Retinal pigment epithelial cell (primary cell): ENCODE measurements at regions not wholly inside any gene's neighbourhood (a gene's known extent, or its start where the extent isn't known, plus 50 kb on each side); places are given as distances from the start of the nearest gene placed in this dataset.

Experiments used
- DNase-seq: peaks from one replicate; pipeline ENCODE4 v3.0.0-alpha.2; 2010; ENCODE audit warnings: low read depth
- H3K4me3 ChIP-seq: 2 replicates; pipeline ENCODE4 v1.5.1; 2011; ENCODE audit warnings: mild to moderate bottlenecking, low read length, control low read depth, moderate library complexity
- TF ChIP-seq, protein P1 (sequence below): conservative IDR thresholded peaks from 2 replicates; pipeline ENCODE4 v1.5.1; 2011; ENCODE audit warnings: low read depth, low read length, control low read depth, inconsistent platforms

DNA sequence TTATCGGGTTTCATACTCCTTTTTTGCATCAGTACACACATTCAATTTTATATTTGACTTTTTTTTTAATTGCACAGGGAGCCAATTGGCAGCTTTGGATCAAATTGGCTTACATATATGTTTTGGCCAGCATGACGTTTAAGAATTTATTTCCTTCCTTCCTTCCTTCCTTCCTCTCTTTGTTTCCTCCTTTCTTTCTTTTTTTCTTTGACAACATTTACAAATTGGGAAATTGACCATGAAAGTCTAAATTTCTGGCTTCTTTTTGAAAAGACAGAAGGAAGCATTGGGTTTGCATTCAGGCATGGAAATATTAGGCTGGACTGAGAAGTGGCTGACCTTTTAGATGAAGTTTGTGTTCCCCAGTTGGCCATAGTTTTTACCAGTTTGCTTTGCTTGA is 103.4 kb upstream of the IGSF10 start:
- no peak for DNase-seq
- TF ChIP-seq, protein P1, sequence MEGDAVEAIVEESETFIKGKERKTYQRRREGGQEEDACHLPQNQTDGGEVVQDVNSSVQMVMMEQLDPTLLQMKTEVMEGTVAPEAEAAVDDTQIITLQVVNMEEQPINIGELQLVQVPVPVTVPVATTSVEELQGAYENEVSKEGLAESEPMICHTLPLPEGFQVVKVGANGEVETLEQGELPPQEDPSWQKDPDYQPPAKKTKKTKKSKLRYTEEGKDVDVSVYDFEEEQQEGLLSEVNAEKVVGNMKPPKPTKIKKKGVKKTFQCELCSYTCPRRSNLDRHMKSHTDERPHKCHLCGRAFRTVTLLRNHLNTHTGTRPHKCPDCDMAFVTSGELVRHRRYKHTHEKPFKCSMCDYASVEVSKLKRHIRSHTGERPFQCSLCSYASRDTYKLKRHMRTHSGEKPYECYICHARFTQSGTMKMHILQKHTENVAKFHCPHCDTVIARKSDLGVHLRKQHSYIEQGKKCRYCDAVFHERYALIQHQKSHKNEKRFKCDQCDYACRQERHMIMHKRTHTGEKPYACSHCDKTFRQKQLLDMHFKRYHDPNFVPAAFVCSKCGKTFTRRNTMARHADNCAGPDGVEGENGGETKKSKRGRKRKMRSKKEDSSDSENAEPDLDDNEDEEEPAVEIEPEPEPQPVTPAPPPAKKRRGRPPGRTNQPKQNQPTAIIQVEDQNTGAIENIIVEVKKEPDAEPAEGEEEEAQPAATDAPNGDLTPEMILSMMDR, result no peak
- H3K4me3 ChIP-seq, result no peak overlapping the region

DNA sequence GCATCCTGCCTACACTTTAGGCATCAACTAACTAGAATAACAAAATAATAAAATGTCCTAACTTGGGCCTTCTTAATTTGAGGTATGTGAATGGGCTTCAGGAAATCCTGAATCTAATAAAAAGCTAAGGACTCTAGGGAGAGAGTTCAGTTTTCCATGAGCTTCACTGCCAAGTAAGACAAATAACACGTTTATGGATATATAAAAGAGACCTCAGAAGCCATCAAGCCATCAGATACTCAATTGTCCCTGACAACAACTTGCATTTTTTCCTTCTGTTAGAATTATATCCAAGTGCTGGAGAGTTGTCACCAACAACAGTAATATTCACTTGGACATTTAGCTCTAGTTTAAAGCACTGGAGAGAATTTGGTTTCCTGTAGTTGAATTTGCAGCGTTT is 102.4 kb upstream of the IGSF10 start:
- TF ChIP-seq, protein P1, result no peak
- no peak for DNase-seq
- H3K4me3 ChIP-seq, result no peak overlapping the region

DNA sequence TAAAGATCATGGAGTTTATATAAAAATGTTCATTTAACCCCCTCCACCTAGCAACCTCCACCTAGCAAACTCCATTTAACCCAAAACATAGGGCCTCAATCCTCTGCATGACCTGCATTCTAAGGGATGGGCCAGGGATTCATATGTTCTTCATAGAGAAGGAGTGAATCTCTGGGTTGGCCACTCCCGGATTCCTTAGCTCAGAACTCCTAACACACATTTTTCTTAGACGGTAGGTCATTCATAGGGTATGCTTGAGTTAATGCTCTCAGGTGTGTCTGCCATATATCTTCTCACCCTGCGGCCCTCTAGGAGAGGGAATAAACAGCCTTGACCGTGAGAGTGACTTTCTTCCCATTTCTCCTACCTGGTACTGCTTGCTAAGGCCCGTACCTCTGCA is 102.0 kb upstream of the IGSF10 start:
- H3K4me3 ChIP-seq, result no peak overlapping the region
- TF ChIP-seq, protein P1, result no peak

DNA sequence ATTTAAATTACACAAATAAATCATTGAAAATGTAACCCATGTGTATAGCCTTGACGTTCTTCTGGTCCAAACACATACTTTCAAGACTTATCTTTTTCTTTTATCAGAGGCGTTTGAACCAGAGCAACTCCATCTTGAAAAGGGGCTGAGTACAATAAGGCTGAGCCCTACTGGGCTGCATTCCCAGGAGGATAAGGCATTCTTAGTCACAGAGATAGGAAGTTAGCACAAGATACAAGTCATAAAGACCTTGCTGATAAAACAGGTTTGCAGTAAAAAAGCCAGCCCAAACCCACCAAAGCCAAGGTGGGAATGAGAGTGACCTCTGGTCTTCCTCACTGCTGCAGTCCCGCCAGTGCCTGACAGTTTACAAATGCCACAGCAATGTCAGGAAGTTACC is 101.0 kb upstream of the IGSF10 start:
- no peak for DNase-seq
- no peak overlapping the region for H3K4me3 ChIP-seq
- TF ChIP-seq, protein P1, result no peak

More for the DNA sequence above, 102.0 kb upstream of the IGSF10 start:
- DNase-seq, result no peak

DNA sequence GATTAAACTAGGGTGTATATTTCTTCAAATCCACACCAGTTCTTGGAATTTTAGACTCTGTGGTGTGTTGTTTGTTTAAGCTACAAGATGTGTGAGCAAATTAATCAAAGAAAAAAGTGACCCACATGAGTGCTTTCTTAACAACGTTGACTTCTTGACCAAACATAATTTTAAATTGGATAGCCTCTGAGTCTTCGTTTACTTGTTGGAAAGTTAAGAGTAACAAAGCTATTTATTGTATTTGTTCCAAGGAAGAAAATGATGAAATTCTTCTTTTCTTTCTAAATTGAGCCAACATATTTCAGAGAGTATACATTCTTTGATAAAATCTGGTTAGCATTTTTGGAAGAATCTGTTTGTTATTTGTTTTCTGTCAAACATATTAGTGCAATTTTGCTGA is 99.9 kb upstream of the IGSF10 start:
- DNase-seq, result no peak
- TF ChIP-seq, protein P1, result no peak
- no peak overlapping the region for H3K4me3 ChIP-seq

DNA sequence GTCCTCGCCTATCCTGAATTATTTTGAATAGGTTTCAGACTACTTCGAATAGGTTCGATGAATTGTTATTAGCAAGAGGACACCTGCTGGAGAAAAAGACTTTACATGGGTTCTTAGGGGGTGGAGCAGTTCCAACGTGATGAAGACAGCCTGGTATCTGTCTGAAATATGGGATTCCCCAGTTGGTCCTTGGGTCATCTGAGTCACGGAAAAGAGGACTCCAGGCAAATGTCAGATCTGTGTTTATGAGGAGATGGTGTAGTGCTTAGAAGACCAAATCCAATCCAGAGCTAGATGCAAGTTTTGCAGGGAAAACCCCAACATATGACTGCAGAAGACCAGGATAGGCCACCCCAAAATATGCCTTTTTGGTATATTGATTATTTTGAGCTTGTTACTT is 98.9 kb upstream of the IGSF10 start:
- no peak for DNase-seq
- TF ChIP-seq, protein P1, result no peak
- no peak overlapping the region for H3K4me3 ChIP-seq

DNA sequence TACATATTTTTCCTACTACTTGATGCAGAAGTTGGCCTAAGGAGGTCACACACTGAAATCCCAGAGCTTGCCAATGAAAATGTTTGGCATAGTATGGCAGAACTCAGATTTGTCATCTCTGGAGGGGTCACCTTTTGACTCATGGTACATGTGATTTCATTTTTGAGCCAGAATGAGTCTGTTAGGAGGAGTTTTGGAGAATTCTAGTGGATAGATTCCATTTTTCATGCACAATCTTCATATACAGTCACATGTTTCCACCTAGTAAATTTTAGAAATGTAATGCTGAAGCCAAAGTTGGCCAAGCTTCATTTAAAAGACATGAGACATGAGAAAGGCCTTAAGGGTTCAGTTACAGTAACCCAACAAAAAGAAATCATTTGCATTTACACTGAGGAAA is 97.8 kb upstream of the IGSF10 start:
- no peak overlapping the region for H3K4me3 ChIP-seq
- no peak for DNase-seq
- TF ChIP-seq, protein P1, result no peak
